K562 (cell line): ENCODE measurements at regions not wholly inside any gene's neighbourhood (a gene's known extent, or its start where the extent isn't known, plus 50 kb on each side); places are given as distances from the start of the nearest gene placed in this dataset.

Source experiments
- ATAC-seq: fragments of 200-7000 bp; cut with Tn5 transposase; 3 replicates; pipeline ENCODE4 v1.9.1; 2020; ENCODE audit warnings: moderate library complexity
- BruUV-seq: library from RNA; stranded (reverse); fragments of 400-500 nt; replicated peaks from 2 replicates; lab custom pipeline; 2021; lab: Mats Ljungman, UMichigan
- CTCF ChIA-PET: fragments of 300-600 bp; formaldehyde crosslinking; extraction: SDS; loops from one replicate; lab custom pipeline; 2021; ENCODE audit warnings: low intra/inter-chr PET ratio; lab: Yijun Ruan, JAX
- POLR2A ChIA-PET: fragments of 300-600, 350-650 bp; sonication (Branson Sonifier 250); formaldehyde crosslinking; extraction: SDS; loops from one replicate; lab custom pipeline; 2021; ENCODE audit warnings: antibody characterized with exemption, inconsistent platforms; lab: Yijun Ruan, JAX
- DNase-seq, 4 experiments: peaks; one replicate each; pipeline versions ENCODE4 v3.0.0 to v3.0.0-alpha.2; 2011 to 2018; ENCODE audit warnings: low spot score in 3 of 4, mixed read lengths in 3 of 4; ENCODE audit errors: extremely low read depth in 1 of 4
- FAIRE-seq: peaks from 2 replicates; lab custom pipeline; 2011; peaks lifted over from hg19 to GRCh38; lab: Jason Lieb, UNC
- H2AFZ ChIP-seq: 2 replicates; pipeline ENCODE4 v1.6.0; 2011; ENCODE audit warnings: low read depth, low read length, control low read depth, inconsistent platforms
- H3K27ac ChIP-seq: fragments of 200-600 bp; 3 replicates; pipeline ENCODE4 v1.8.0; 2011; ENCODE audit warnings: low read depth, mild to moderate bottlenecking, control low read depth, inconsistent platforms, low read length, moderate library complexity, mixed read lengths; ENCODE audit errors: extremely low read depth
- H3K27me3 ChIP-seq, 2 experiments: fragments of 300-600 bp in 1 of 2; 2 replicates in 1 of 2; 3 replicates in 1 of 2; pipeline versions ENCODE4 v1.6.0 to v1.8.0; 2011; ENCODE audit warnings: inconsistent platforms in 2 of 2, low read length in 2 of 2, mild to moderate bottlenecking in 1 of 2, mixed read lengths in 1 of 2, moderate library complexity in 1 of 2; ENCODE audit not compliant: control insufficient read depth in 2 of 2, insufficient read depth in 2 of 2
- H3K36me3 ChIP-seq: fragments of 300-600 bp; 3 replicates; pipeline ENCODE4 v1.8.0; 2011; ENCODE audit warnings: mild to moderate bottlenecking, low read length, inconsistent platforms; ENCODE audit not compliant: control insufficient read depth, insufficient read depth
- H3K4me1 ChIP-seq, 2 experiments: fragments of 200-600 bp in 1 of 2; replicated peaks in 1 of 2; 2 replicates in 1 of 2; 3 replicates in 1 of 2; pipeline versions ENCODE4 v1.5.1 to v1.8.0; 2011; ENCODE audit warnings: inconsistent platforms in 2 of 2, low read length in 2 of 2, mild to moderate bottlenecking in 1 of 2, mixed read lengths in 1 of 2, moderate library complexity in 1 of 2; ENCODE audit not compliant: control insufficient read depth in 2 of 2, insufficient read depth in 2 of 2
- H3K4me2 ChIP-seq: 2 replicates; pipeline ENCODE4 v1.6.1; 2011; ENCODE audit warnings: low read length, control low read depth, inconsistent platforms, mixed read lengths; ENCODE audit not compliant: insufficient read depth
- H3K4me3 ChIP-seq: fragments of 200-600 bp; sonication (generic), shearing (Covaris generic); 2 replicates; pipeline ENCODE4 v1.5.1; 2016; ENCODE audit warnings: control low read depth, inconsistent platforms
- H3K79me2 ChIP-seq: fragments of 200-600 bp; 3 replicates; pipeline ENCODE4 v1.8.0; 2011; ENCODE audit warnings: low read length, inconsistent platforms; ENCODE audit not compliant: control insufficient read depth, insufficient read depth
- H3K9ac ChIP-seq, 2 experiments: 2 replicates each; pipeline versions ENCODE4 v1.6.0 to v1.6.1; 2011; ENCODE audit warnings: low read depth in 2 of 2, low read length in 2 of 2, control low read depth in 1 of 2, inconsistent platforms in 1 of 2, mild to moderate bottlenecking in 1 of 2, mixed read lengths in 1 of 2; ENCODE audit not compliant: insufficient read depth in 1 of 2
- H3K9me1 ChIP-seq: one replicate; pipeline ENCODE4 v1.6.0; 2011; ENCODE audit warnings: inconsistent platforms, mild to moderate bottlenecking, low read length, moderate library complexity; ENCODE audit not compliant: control insufficient read depth, insufficient read depth
- H3K9me3 ChIP-seq: replicated peaks from 2 replicates; pipeline ENCODE4 v1.5.1; 2011; ENCODE audit warnings: low read depth, low read length, inconsistent platforms; ENCODE audit not compliant: control insufficient read depth, insufficient read depth
- H4K20me1 ChIP-seq: replicated peaks from 2 replicates; pipeline ENCODE4 v1.6.1; 2011; ENCODE audit warnings: low read length, inconsistent platforms, mixed read lengths; ENCODE audit not compliant: control insufficient read depth, insufficient read depth
- CCNT2 ChIP-seq: IDR thresholded peaks from 2 replicates; pipeline ENCODE4 v1.6.1; 2011; ENCODE audit warnings: borderline replicate concordance, low read depth, mild to moderate bottlenecking, moderate library complexity, mixed read lengths, low read length; ENCODE audit not compliant: insufficient read length; ENCODE audit errors: extremely low read depth
- FIP1L1 ChIP-seq: fragments of 200-400 bp; formaldehyde crosslinking; IDR thresholded peaks from 2 replicates; pipeline ENCODE4 v1.6.1; 2018; ENCODE audit warnings: mild to moderate bottlenecking, low read depth, low read length; ENCODE audit not compliant: poor library complexity, severe bottlenecking
- GTF3C2 ChIP-seq: IDR thresholded peaks from 3 replicates; pipeline ENCODE4 v1.6.1; 2011; ENCODE audit warnings: borderline replicate concordance, mild to moderate bottlenecking, moderate library complexity; ENCODE audit not compliant: insufficient read length; ENCODE audit errors: extremely low read depth
- KDM5B ChIP-seq: fragments of 200-600 bp; sonication (generic); IDR thresholded peaks from 2 replicates; pipeline ENCODE4 v1.6.1; 2012; ENCODE audit warnings: low read depth, mild to moderate bottlenecking, moderate library complexity, low read length, control low read depth, inconsistent platforms; ENCODE audit not compliant: insufficient replicate concordance
- KLF6 ChIP-seq: fragments of 250-450 bp; sonication (Bioruptor Pico); IDR thresholded peaks from 2 replicates; pipeline ENCODE4 v1.4.0; 2020; ENCODE audit warnings: mild to moderate bottlenecking, moderate library complexity, borderline replicate concordance
- MTA3 ChIP-seq: fragments of 450-650 bp; formaldehyde crosslinking; IDR thresholded peaks from 2 replicates; pipeline ENCODE4 v1.6.1; 2017; ENCODE audit warnings: mild to moderate bottlenecking, borderline replicate concordance
- NRF1 ChIP-seq, 2 experiments: fragments of 450-650 bp; IDR thresholded peaks in 1 of 2; conservative IDR thresholded peaks in 1 of 2; 2 replicates each; pipeline ENCODE4 v1.6.1; 2014; ENCODE audit warnings: mild to moderate bottlenecking in 2 of 2
- PPARD ChIP-seq: fragments of 250-450 bp; sonication (Bioruptor Pico); IDR thresholded peaks from 2 replicates; pipeline ENCODE4 v1.8.0; 2022; ENCODE audit warnings: inconsistent platforms, mild to moderate bottlenecking, moderate library complexity
- SMAD3 ChIP-seq: fragments of 450-650 bp; formaldehyde crosslinking; conservative IDR thresholded peaks from 2 replicates; pipeline ENCODE4 v1.4.0; 2020; ENCODE audit warnings: mild to moderate bottlenecking
- TAF1 ChIP-seq: IDR thresholded peaks from 2 replicates; pipeline ENCODE4 v1.6.1; 2011; ENCODE audit warnings: mild to moderate bottlenecking, low read length, moderate library complexity; ENCODE audit not compliant: insufficient read depth, control insufficient read depth, severe bottlenecking; ENCODE audit errors: extremely low read depth
- TAF7 ChIP-seq: fragments of 450-650 bp; IDR thresholded peaks from 2 replicates; pipeline ENCODE4 v1.6.1; 2016; ENCODE audit warnings: missing genetic modification characterization, missing compliant biosample characterization
- TSC22D4 ChIP-seq: fragments of 450-650 bp; IDR thresholded peaks from 2 replicates; pipeline ENCODE4 v1.6.1; 2016; ENCODE audit warnings: missing genetic modification characterization, missing biosample characterization, control low read depth
- ZKSCAN1 ChIP-seq: fragments of 150-350 bp; IDR thresholded peaks from 2 replicates; pipeline ENCODE4 v1.6.1; 2016; ENCODE audit warnings: low read depth, low read length
- ZNF384 ChIP-seq: IDR thresholded peaks from 2 replicates; pipeline ENCODE4 v1.6.1; 2012; ENCODE audit warnings: low read depth, low read length, improper control_type of control experiment
- WGBS: fragments of 100-300 bp; shearing (Covaris generic); methylation state at CpG from one replicate; pipeline ENCODE4 v1.1.6; 2016; ENCODE audit warnings: low coverage, mixed read lengths; ENCODE audit not compliant: insufficient coverage; ENCODE audit errors: missing lambda C conversion rate; 5-methylcytosine and 5-hydroxymethylcytosine counted together
- in situ Hi-C: fragments of 300-500 bp; cut with MboI; formaldehyde crosslinking; loops from 4 replicates; pipeline ENCODE4 v1.15.0; 2018; ENCODE audit warnings: inconsistent platforms, mixed read lengths
- intact Hi-C: fragments of 100-400 bp; cut with micrococcal nuclease; formaldehyde crosslinking; loops from 2 replicates; pipeline ENCODE4 v1.14.2; 2022

- FAIRE-seq: no peak
- intact Hi-C loops (no loop called here), in situ Hi-C loops (no loop called here)
Measured at GRCh38 chr21:21929226-21929625, 931.0 kb downstream of the NCAM2 start.

More at GRCh38 chr21:21929226-21929625, 931.0 kb downstream of the NCAM2 start:
- no peak for DNase-seq
- Histone ChIP-seq H3K27ac (no peak overlapping the region), H2AFZ (no peak overlapping the region), H3K9me1 (no peaks in the 10 kb centered on the region), H3K27me3 (no peaks in the 10 kb centered on the region), H3K9me3 (no peaks in the 10 kb centered on the region), H3K36me3 (no peaks in the 10 kb centered on the region), H4K20me1 (no peaks in the 10 kb centered on the region), H3K4me1 (no peaks in the 10 kb centered on the region), H3K4me3 (no peak overlapping the region), H3K9ac (no peak overlapping the region), H3K4me2 (no peak overlapping the region), H3K79me2 (no peaks in the 10 kb centered on the region)
- TF ChIP-seq KDM5B: no peak
- no peak for TF ChIP-seq ZNF384
- TF ChIP-seq GTF3C2: no peak
- no peak for TF ChIP-seq TSC22D4
- no peak for TF ChIP-seq TAF1
- TF ChIP-seq ZKSCAN1: no peak
- no peak for TF ChIP-seq SMAD3 (CRISPR knock-in tag)
- TF ChIP-seq FIP1L1: no peak
- TF ChIP-seq NRF1 (conservative IDR thresholded peaks at IDR 0.05 in 1 of 2, IDR thresholded peaks at IDR 0.05 in 1 of 2): no peak
- TF ChIP-seq CCNT2: no peak
- TF ChIP-seq KLF6 (CRISPR knock-in tag): no peak
- TF ChIP-seq PPARD: no peak
- TF ChIP-seq MTA3: no peak
- no peak for TF ChIP-seq TAF7 (tag)
- ATAC-seq: no peak
- ChIA-PET POLR2A (no interaction called here), CTCF (no interaction called here)
- no TSS peak for BruUV-seq
- WGBS: 0% methylated on average over 1 of the region's 1 CpG
